ENCODE measurements at regions not wholly inside any gene's neighbourhood (a gene's known extent, or its start where the extent isn't known, plus 50 kb on each side); places are given as distances from the start of the nearest gene placed in this dataset.
"Not testable (repeated sequence)": the region's sequence is repeated elsewhere in the genome, so short reads cannot be mapped to it uniquely, and the experiment has no call there.

DNA sequence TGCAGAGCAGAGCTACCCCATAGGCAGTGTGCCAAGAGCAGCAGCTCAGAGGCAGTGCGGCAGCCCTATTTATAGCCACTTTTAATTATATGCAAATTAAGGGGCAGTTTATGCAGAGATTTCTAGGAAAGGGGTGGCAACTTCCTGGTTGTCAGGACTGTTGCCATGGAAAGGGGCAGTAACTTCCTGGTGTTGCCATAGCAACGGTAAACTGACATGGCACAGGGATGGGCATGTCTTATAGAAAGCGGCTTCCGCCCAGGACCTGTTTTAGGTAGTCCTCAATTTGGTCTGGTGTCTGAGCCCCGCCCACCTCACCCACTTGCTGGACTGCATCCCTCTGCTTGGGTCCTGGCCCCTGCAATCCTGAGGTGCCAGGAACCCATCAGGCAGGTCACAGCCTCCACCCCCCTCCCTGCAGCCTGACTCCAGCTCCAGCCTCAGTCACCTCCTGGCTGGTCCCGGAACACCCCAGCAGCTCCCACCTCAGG lies 115.8 kb downstream of the TMEM130 start:
- H3K36me3 ChIP-seq (ENCODE audit: control insufficient read depth, insufficient read depth, low read length, severe bottlenecking), result no peaks in the 10 kb centered on the region
- no peaks in the 10 kb centered on the region for H3K9me3 ChIP-seq (ENCODE audit: control insufficient read depth, low read length)
- no peaks in the 10 kb centered on the region for H3K4me1 ChIP-seq (ENCODE audit: control insufficient read depth, insufficient read depth, low read length)
- no peak overlapping the region for H3K4me3 ChIP-seq (ENCODE audit: low read length)
- no peak for DNase-seq (ENCODE audit: low read depth)
- H3K27me3 ChIP-seq (replicated peaks; ENCODE audit: control insufficient read depth, insufficient read depth, low read length), result peaks cover 6% of the 10 kb centered on the region
- H3K9ac ChIP-seq (ENCODE audit: low read length), result no peak overlapping the region

DNA sequence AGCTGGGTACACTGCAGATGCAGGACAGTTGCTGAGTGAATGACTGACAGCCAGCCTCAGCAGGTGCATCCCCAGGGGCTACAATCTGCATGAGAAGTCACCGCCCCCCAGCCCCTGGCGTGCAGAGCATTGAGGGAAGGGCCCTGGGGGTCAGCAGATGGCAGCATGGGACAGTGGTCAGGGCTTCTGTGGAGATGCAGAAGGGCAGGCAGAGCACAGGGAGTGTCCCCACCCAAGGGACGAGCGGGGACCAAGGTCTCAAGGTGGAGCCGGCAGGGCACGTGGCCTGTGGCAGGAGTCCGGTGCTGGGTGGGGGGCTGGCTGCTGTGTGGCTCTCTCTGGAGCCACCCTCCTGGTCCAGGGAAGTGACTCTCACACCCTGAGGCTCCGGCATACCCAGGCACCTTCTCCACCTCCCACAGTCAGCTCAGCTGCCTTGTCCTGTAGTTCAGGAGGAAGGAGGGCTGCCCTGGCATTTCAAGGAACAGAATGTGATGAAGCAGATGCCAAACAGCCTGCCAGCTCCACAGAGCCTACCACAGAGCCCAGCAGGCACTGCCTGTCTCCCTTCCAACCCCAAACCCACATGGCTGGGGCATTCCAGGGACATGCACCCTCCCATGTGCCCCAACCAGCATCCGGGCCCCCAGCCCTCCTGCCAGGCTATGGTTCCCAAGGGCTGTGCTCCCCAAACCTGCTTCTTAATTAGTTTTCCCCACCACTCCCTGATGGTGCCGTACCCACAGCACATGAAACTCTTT lies 114.5 kb downstream of the TMEM130 start:
- H3K4me1 ChIP-seq (ENCODE audit: control insufficient read depth, insufficient read depth, low read length), result no peaks in the 10 kb centered on the region
- H3K9me3 ChIP-seq (ENCODE audit: control insufficient read depth, low read length), result no peaks in the 10 kb centered on the region
- H3K36me3 ChIP-seq (ENCODE audit: control insufficient read depth, insufficient read depth, low read length, severe bottlenecking), result no peaks in the 10 kb centered on the region
- peaks cover 13% of the 10 kb centered on the region for H3K27me3 ChIP-seq (replicated peaks; ENCODE audit: control insufficient read depth, insufficient read depth, low read length)
- H3K4me3 ChIP-seq (ENCODE audit: low read length), result no peak overlapping the region
- no peak for DNase-seq (ENCODE audit: low read depth)
- no peak overlapping the region for H3K9ac ChIP-seq (ENCODE audit: low read length)

- DNase-seq (ENCODE audit: low read depth), result no peak
- H3K27me3 ChIP-seq (replicated peaks; ENCODE audit: control insufficient read depth, insufficient read depth, low read length), result peaks cover 19% of the 10 kb centered on the region
Measured at GRCh38 chr7:98758157-98758556, 111.7 kb downstream of the TMEM130 start.

DNA sequence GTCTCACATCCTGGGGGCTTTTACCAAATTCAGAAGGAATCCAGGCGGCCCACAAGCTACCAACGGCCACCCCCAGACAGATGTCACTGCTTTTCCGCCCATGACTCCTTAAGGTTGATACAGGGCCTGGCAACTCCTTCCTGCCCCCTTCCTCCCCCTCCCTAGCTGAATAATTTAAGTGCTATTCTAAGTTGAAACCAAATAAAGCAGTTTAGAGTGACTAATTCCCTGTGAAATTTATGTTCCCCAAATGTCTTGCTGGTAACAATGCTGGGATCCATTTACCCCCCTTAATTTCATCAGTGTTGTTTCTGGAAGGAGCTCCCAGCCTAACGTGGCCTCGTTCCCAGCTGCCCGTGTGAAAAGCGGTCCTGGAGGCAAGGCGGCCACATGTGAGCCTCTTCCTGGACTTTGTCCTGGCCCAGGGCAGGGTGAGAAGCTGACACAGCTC lies 109.6 kb downstream of the TMEM130 start:
- peaks cover 19% of the 10 kb centered on the region for H3K27me3 ChIP-seq (replicated peaks; ENCODE audit: control insufficient read depth, insufficient read depth, low read length)
- peak; percentile 3 for DNase-seq (ENCODE audit: low read depth)
- H3K9me3 ChIP-seq (ENCODE audit: control insufficient read depth, low read length), result peaks cover 3% of the 10 kb centered on the region
- H3K9ac ChIP-seq (ENCODE audit: low read length), result no peak overlapping the region
- H3K4me3 ChIP-seq (ENCODE audit: low read length), result no peak overlapping the region
- H3K4me1 ChIP-seq (ENCODE audit: control insufficient read depth, insufficient read depth, low read length), result no peaks in the 10 kb centered on the region
- no peaks in the 10 kb centered on the region for H3K36me3 ChIP-seq (ENCODE audit: control insufficient read depth, insufficient read depth, low read length, severe bottlenecking)

More at GRCh38 chr7:98758157-98758556, 111.7 kb downstream of the TMEM130 start:
- Histone ChIP-seq H3K4me3 (ENCODE audit: low read length) (no peak overlapping the region), H3K9ac (ENCODE audit: low read length) (no peak overlapping the region), H3K36me3 (ENCODE audit: control insufficient read depth, insufficient read depth, low read length, severe bottlenecking) (no peaks in the 10 kb centered on the region), H3K9me3 (ENCODE audit: control insufficient read depth, low read length) (no peaks in the 10 kb centered on the region), H3K4me1 (ENCODE audit: control insufficient read depth, insufficient read depth, low read length) (no peaks in the 10 kb centered on the region)

DNA sequence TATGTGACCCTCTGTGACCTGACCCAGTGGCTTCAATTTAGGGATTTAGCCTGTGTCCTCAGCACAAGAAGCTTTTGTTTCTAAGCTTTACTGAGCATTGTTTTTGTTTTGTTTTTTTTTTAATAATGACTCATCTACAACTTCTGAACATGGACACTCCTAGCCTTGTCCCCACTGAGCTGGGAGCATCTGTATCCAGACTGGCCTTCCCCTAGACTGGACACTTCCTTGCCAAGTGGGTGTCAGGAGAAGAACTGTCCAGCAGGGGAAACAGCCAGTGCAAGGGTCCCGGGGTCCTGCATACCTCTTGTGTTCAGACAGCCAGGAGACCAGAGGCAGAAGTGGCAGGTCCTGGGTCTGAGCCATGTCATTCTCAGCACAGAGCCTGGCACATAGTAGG lies 108.6 kb downstream of the TMEM130 start:
- no peaks in the 10 kb centered on the region for H3K4me1 ChIP-seq (ENCODE audit: control insufficient read depth, insufficient read depth, low read length)
- H3K27me3 ChIP-seq (replicated peaks; ENCODE audit: control insufficient read depth, insufficient read depth, low read length), result peaks cover 19% of the 10 kb centered on the region
- no peak for DNase-seq (ENCODE audit: low read depth)
- peaks cover 3% of the 10 kb centered on the region for H3K9me3 ChIP-seq (ENCODE audit: control insufficient read depth, low read length)
- no peaks in the 10 kb centered on the region for H3K36me3 ChIP-seq (ENCODE audit: control insufficient read depth, insufficient read depth, low read length, severe bottlenecking)
- no peak overlapping the region for H3K9ac ChIP-seq (ENCODE audit: low read length)
- H3K4me3 ChIP-seq (ENCODE audit: low read length), result no peak overlapping the region

- Histone ChIP-seq H3K9ac (ENCODE audit: low read length) (no peak overlapping the region), H3K4me1 (ENCODE audit: control insufficient read depth, insufficient read depth, low read length) (no peaks in the 10 kb centered on the region), H3K27me3 (replicated peaks; ENCODE audit: control insufficient read depth, insufficient read depth, low read length) (peaks cover 19% of the 10 kb centered on the region), H3K4me3 (ENCODE audit: low read length) (no peak overlapping the region), H3K9me3 (ENCODE audit: control insufficient read depth, low read length) (peaks cover 3% of the 10 kb centered on the region), H3K36me3 (ENCODE audit: control insufficient read depth, insufficient read depth, low read length, severe bottlenecking) (no peaks in the 10 kb centered on the region)
- DNase-seq (ENCODE audit: low read depth), result no peak
Measured at GRCh38 chr7:98762620-98763019, 107.2 kb downstream of the TMEM130 start.

DNA sequence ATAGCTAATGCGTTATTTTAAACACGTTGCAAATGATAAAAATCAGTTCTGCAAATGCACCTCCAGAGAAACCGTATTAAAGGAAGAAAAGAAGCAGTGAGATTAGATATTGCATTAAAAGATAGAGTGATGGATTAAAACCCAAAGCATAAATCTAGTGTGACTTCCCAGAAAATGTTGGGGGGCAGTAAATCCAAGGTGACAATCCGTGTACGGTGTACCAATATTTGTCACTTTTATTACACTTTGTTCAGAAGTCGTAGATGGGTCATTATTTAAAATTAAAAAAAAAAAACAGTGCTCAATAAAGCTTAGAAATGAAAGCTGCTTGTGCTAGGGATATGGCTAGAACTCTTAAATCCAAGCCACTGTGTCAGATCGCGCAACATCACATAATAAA lies 106.4 kb downstream of the TMEM130 start:
- Histone ChIP-seq H3K4me3 (ENCODE audit: low read length) (no peak overlapping the region), H3K9ac (ENCODE audit: low read length) (no peak overlapping the region), H3K9me3 (ENCODE audit: control insufficient read depth, low read length) (peaks cover 3% of the 10 kb centered on the region), H3K36me3 (ENCODE audit: control insufficient read depth, insufficient read depth, low read length, severe bottlenecking) (no peaks in the 10 kb centered on the region), H3K27me3 (replicated peaks; ENCODE audit: control insufficient read depth, insufficient read depth, low read length) (peaks cover 20% of the 10 kb centered on the region), H3K4me1 (ENCODE audit: control insufficient read depth, insufficient read depth, low read length) (no peaks in the 10 kb centered on the region)
- DNase-seq (ENCODE audit: low read depth), result no peak

DNA sequence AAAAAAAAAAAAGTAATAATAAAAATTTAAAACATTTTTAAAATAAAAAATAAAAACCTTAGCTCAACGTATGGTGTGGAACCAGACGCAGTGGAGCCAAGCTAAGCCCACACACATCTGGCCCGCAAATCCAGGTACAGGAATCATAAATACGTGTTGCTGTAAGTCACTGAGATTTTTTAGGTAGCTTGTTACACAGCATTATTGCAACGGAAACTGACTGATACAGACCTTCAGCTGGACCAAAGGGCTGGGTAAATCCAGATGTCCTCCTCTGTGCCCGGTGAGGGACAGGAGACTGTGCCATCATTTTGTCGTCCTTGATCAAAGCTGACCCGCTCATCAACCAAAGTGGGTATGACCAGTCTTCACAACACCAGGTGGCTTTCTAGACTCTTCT lies 104.9 kb downstream of the TMEM130 start:
- Histone ChIP-seq H3K27me3 (replicated peaks; ENCODE audit: control insufficient read depth, insufficient read depth, low read length) (peaks cover 18% of the 10 kb centered on the region), H3K9me3 (ENCODE audit: control insufficient read depth, low read length) (peaks cover 3% of the 10 kb centered on the region), H3K36me3 (ENCODE audit: control insufficient read depth, insufficient read depth, low read length, severe bottlenecking) (no peaks in the 10 kb centered on the region), H3K4me1 (ENCODE audit: control insufficient read depth, insufficient read depth, low read length) (no peaks in the 10 kb centered on the region), H3K4me3 (ENCODE audit: low read length) (no peak overlapping the region), H3K9ac (ENCODE audit: low read length) (no peak overlapping the region)
- no peak for DNase-seq (ENCODE audit: low read depth)

GRCh38 chr7:98770085-98770484 lies 99.7 kb downstream of the TMEM130 start:
- H3K4me1 ChIP-seq (ENCODE audit: control insufficient read depth, insufficient read depth, low read length); DNase-seq (ENCODE audit: low read depth); H3K4me3 ChIP-seq (ENCODE audit: low read length); H3K9ac ChIP-seq (ENCODE audit: low read length); H3K36me3 ChIP-seq (ENCODE audit: control insufficient read depth, insufficient read depth, low read length, severe bottlenecking); H3K9me3 ChIP-seq (ENCODE audit: control insufficient read depth, low read length): not testable (repeated sequence)
- H3K27me3 ChIP-seq (replicated peaks; ENCODE audit: control insufficient read depth, insufficient read depth, low read length), result peaks cover 17% of the 10 kb centered on the region

DNA sequence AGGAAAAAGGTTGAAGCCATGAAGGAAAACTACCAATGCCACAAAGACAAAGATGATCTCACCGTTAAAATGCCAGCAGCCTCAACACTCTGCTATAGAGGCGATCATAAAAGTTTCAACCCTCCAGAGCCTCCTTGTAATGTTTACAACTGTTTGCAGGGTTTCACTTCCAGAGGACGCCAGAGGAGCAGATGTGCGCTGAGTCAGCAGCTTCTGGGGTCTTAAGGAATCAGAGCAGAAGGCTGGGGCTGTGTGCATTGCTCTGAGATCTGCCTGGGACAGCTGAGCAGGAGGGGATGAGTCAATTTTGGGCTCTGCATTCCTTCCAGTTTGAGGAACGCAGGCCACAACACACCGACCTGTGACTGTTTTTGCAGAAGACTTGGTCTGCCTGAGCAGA lies 98.3 kb downstream of the TMEM130 start:
- H3K4me1 ChIP-seq (ENCODE audit: control insufficient read depth, insufficient read depth, low read length), result peaks cover 8% of the 10 kb centered on the region
- H3K4me3 ChIP-seq (ENCODE audit: low read length), result no peak overlapping the region
- peaks cover 24% of the 10 kb centered on the region for H3K27me3 ChIP-seq (replicated peaks; ENCODE audit: control insufficient read depth, insufficient read depth, low read length)
- H3K9ac ChIP-seq (ENCODE audit: low read length), result no peak overlapping the region
- no peaks in the 10 kb centered on the region for H3K9me3 ChIP-seq (ENCODE audit: control insufficient read depth, low read length)
- H3K36me3 ChIP-seq (ENCODE audit: control insufficient read depth, insufficient read depth, low read length, severe bottlenecking), result no peaks in the 10 kb centered on the region
- DNase-seq (ENCODE audit: low read depth), result peak; percentile 58

- no peaks in the 10 kb centered on the region for H3K36me3 ChIP-seq (ENCODE audit: control insufficient read depth, insufficient read depth, low read length, severe bottlenecking)
- no peak overlapping the region for H3K9ac ChIP-seq (ENCODE audit: low read length)
- no peak overlapping the region for H3K4me3 ChIP-seq (ENCODE audit: low read length)
- no peak for DNase-seq (ENCODE audit: low read depth)
- H3K4me1 ChIP-seq (ENCODE audit: control insufficient read depth, insufficient read depth, low read length), result peaks cover 8% of the 10 kb centered on the region
- H3K9me3 ChIP-seq (ENCODE audit: control insufficient read depth, low read length), result no peaks in the 10 kb centered on the region
- peaks cover 27% of the 10 kb centered on the region for H3K27me3 ChIP-seq (replicated peaks; ENCODE audit: control insufficient read depth, insufficient read depth, low read length)
Measured at GRCh38 chr7:98771941-98772603, 97.7 kb downstream of the TMEM130 start.

Data from adipocyte (in vitro differentiated cells).